ENCODE measurements at regions not wholly inside any gene's neighbourhood (a gene's known extent, or its start where the extent isn't known, plus 50 kb on each side); places are given as distances from the start of the nearest gene placed in this dataset.
"Not testable (repeated sequence)": the region's sequence is repeated elsewhere in the genome, so short reads cannot be mapped to it uniquely, and the experiment has no call there.

DNA sequence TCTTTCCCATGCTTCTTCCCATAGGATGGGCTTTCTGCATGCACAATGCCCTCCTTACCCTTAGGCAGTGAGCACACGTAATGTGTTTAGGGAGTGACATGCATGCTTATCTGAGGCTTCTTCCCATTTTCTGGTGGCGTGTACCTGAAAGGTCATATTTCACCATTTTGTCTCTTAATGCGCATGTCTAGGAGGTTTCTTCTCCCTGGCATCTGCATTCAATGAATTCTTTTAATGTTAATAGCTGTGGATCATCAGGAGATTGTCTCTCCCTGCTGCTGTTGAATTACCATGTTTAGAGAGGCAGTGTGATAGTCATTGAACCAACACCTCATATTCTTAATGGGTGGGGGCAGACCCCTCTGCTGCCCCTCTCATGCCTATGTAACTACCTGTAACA lies 205.6 kb upstream of the SGO1 start:
- Histone ChIP-seq H3K9me3 (replicated peaks; ENCODE audit: control insufficient read depth, low read depth, low read length) (no peaks in the 10 kb centered on the region), H3K27ac (ENCODE audit: low read length) (no peak overlapping the region), H3K4me3 (ENCODE audit: low read length) (no peak overlapping the region), H3K36me3 (ENCODE audit: control insufficient read depth, insufficient read depth, low read length) (no peaks in the 10 kb centered on the region), H3K27me3 (ENCODE audit: control insufficient read depth, insufficient read depth, low read length) (no peaks in the 10 kb centered on the region), H3K4me1 (ENCODE audit: control insufficient read depth, insufficient read depth, low read length) (no peaks in the 10 kb centered on the region)
- no CpG with 5 or more reads among the region's 3 CpGs for WGBS (ENCODE audit: insufficient coverage)
- DNase-seq: no peak

DNA sequence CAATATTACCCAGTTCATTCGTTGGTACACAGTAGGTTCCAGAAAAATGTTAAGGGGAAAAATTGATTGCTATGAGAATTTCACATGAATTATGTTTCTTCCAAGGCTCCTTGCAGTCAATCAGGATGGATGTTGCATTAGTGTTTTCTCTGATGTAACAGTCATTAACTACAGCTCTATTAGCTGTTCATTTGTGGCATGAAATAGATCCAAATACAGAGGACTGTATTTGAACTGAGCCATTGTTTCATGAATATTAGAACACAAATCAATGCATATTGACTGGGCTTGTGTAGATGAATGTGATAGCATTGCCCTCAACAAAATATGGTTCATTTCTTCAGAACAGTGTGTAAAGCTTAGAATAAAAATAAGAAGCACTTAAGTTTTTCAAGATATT lies 203.0 kb upstream of the SGO1 start:
- no CpG with 5 or more reads among the region's 1 CpG for WGBS (ENCODE audit: insufficient coverage)
- no peaks in the 10 kb centered on the region for H3K36me3 ChIP-seq (ENCODE audit: control insufficient read depth, insufficient read depth, low read length)
- no peaks in the 10 kb centered on the region for H3K4me1 ChIP-seq (ENCODE audit: control insufficient read depth, insufficient read depth, low read length)
- no peaks in the 10 kb centered on the region for H3K9me3 ChIP-seq (replicated peaks; ENCODE audit: control insufficient read depth, low read depth, low read length)
- H3K27ac ChIP-seq (ENCODE audit: low read length): no peak overlapping the region
- H3K27me3 ChIP-seq (ENCODE audit: control insufficient read depth, insufficient read depth, low read length): no peaks in the 10 kb centered on the region
- DNase-seq: no peak
- H3K4me3 ChIP-seq (ENCODE audit: low read length): no peak overlapping the region

DNA sequence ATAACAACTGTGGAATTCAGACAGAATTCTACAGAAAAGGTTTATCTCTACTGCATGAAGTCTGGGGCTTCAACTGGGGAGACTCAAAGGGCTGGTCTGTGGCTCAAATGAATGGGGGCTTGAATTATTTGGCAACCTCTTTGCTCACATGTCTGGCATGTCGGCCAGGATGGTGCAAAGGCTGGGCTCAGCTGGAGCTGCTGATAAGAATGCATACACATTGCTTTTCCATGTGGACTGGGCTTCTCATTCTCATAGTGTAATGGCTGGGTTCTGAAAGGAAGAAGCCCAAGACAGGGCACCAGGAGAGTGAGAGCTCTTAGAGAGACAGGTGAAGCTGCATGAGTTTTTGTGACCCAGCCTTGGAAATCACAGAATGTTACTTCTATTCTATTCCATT lies 194.3 kb upstream of the SGO1 start:
- Histone ChIP-seq H3K36me3 (ENCODE audit: control insufficient read depth, insufficient read depth, low read length) (no peaks in the 10 kb centered on the region), H3K4me1 (ENCODE audit: control insufficient read depth, insufficient read depth, low read length) (no peaks in the 10 kb centered on the region), H3K9me3 (replicated peaks; ENCODE audit: control insufficient read depth, low read depth, low read length) (no peaks in the 10 kb centered on the region), H3K27me3 (ENCODE audit: control insufficient read depth, insufficient read depth, low read length) (no peaks in the 10 kb centered on the region), H3K27ac (ENCODE audit: low read length) (no peak overlapping the region), H3K4me3 (ENCODE audit: low read length) (no peak overlapping the region)
- WGBS (ENCODE audit: insufficient coverage): 60% methylated on average over 1 of the region's 1 CpG
- no peak for DNase-seq

DNA sequence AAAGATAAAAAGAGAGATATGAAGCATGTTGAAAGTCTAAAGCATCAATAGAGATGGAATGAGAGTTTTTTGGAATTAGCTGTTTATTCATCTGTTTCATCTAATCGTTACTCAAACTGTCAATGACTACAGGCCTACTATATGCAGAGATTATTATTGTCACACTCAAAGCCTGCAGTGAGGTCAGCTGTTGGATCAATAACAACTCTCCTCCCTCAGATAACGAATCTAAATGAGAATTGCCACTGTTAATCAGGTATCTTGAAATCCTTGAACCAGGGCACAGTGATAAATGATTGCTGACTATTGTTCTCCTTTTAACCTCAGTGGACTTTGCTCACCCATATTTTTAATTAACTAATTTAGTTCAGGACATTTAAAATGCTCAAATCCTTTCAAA lies 192.3 kb upstream of the SGO1 start:
- H3K36me3 ChIP-seq (ENCODE audit: control insufficient read depth, insufficient read depth, low read length): no peaks in the 10 kb centered on the region
- no peaks in the 10 kb centered on the region for H3K4me1 ChIP-seq (ENCODE audit: control insufficient read depth, insufficient read depth, low read length)
- H3K9me3 ChIP-seq (replicated peaks; ENCODE audit: control insufficient read depth, low read depth, low read length): no peaks in the 10 kb centered on the region
- no peaks in the 10 kb centered on the region for H3K27me3 ChIP-seq (ENCODE audit: control insufficient read depth, insufficient read depth, low read length)
- no peak for DNase-seq
- no CpG with 5 or more reads among the region's 2 CpGs for WGBS (ENCODE audit: insufficient coverage)
- no peak overlapping the region for H3K4me3 ChIP-seq (ENCODE audit: low read length)
- H3K27ac ChIP-seq (ENCODE audit: low read length): no peak overlapping the region

DNA sequence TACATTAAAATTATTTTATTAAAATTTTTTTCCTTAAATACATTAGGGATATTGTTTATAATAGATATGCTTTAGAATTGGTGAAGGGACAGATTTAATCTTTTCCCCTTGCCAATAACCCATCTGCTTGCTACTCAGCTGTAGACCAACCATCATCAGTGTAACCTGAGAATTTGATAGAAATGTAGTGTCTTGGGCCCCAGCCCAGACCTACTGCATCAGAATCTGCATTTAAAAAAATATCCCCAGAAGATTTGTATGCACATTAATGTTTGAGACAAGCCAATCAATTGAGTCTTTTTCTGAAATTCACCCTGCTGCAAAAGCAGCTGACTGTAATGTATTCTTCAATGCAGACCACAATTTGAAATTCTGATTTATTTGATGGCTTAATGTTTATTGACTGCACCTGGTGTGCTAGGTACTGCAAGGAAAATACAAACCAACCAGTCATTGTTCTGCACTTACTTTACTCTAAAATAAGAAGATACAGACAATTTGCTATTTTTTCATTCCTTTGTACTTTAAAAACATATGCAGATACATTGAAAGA lies 190.7 kb upstream of the SGO1 start:
- Histone ChIP-seq H3K9me3 (replicated peaks; ENCODE audit: control insufficient read depth, low read depth, low read length) (no peaks in the 10 kb centered on the region), H3K4me3 (ENCODE audit: low read length) (no peak overlapping the region), H3K36me3 (ENCODE audit: control insufficient read depth, insufficient read depth, low read length) (no peaks in the 10 kb centered on the region), H3K27ac (ENCODE audit: low read length) (no peak overlapping the region), H3K27me3 (ENCODE audit: control insufficient read depth, insufficient read depth, low read length) (no peaks in the 10 kb centered on the region), H3K4me1 (ENCODE audit: control insufficient read depth, insufficient read depth, low read length) (no peaks in the 10 kb centered on the region)
- DNase-seq: peak; percentile 47

DNA sequence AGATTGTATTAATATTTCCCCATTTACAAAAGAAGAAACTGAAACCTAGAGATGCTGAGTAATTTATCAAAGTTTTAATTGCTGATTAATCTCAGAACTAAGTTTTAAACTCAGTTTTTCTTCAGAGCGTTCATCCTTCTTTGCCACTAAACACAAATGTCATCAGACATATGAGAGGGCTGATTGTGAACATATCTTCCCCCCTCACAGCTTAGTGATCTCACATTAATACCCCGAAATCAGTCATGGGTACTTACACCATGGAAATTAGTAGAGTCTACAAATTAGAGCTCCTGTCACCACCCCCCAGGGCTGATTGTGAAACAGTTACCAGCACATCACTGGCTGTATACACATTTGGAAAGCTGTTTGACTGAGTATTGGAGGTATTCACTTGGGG lies 189.3 kb upstream of the SGO1 start:
- Histone ChIP-seq H3K4me3 (ENCODE audit: low read length) (no peak overlapping the region), H3K9me3 (replicated peaks; ENCODE audit: control insufficient read depth, low read depth, low read length) (no peaks in the 10 kb centered on the region), H3K4me1 (ENCODE audit: control insufficient read depth, insufficient read depth, low read length) (no peaks in the 10 kb centered on the region), H3K27me3 (ENCODE audit: control insufficient read depth, insufficient read depth, low read length) (no peaks in the 10 kb centered on the region), H3K27ac (ENCODE audit: low read length) (no peak overlapping the region), H3K36me3 (ENCODE audit: control insufficient read depth, insufficient read depth, low read length) (no peaks in the 10 kb centered on the region)
- WGBS (ENCODE audit: insufficient coverage): no CpG with 5 or more reads among the region's 2 CpGs
- DNase-seq: no peak

DNA sequence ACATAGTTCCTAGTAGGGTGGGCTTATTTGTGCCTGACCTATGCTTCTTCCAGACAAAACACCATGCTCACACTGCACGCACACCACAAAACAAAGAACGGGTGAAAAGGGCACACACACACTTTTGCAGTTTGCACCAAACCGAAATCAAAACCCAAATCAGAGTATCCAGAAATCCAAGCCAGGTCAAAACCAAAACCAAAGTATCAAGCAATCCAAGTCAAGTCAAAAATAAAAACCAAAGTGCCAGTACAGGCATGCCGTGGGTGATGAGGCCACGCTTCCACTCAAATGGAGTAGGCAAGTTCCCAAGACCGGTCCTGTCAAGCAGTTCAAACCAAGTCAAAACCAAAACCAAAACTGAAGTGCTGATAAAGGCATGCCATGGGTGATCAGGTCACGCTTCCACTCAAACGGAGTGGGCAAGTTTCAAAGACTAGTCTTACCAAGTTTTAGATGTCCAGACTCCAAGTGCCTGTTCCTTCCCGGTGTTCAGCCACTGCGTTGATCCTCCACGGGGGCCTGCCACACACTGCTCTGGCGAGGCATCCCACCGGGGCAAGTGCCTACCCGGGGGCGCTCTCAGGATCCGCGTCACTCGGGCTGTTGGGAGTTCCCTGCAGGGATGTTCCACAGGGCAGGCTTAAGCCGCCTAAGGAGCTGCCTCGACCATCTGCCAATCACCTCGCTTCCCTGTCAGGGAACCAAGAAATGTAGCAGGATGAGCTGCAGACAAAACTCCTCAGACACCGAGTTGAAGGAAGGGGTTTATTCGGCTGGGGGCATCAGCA lies 184.5 kb upstream of the SGO1 start:
- not testable (repeated sequence) for H3K9me3 ChIP-seq (replicated peaks; ENCODE audit: control insufficient read depth, low read depth, low read length); H3K36me3 ChIP-seq (ENCODE audit: control insufficient read depth, insufficient read depth, low read length); H3K27me3 ChIP-seq (ENCODE audit: control insufficient read depth, insufficient read depth, low read length); H3K27ac ChIP-seq (ENCODE audit: low read length); H3K4me3 ChIP-seq (ENCODE audit: low read length); DNase-seq; H3K4me1 ChIP-seq (ENCODE audit: control insufficient read depth, insufficient read depth, low read length)
- WGBS (ENCODE audit: insufficient coverage): 95% methylated on average over 21 of the region's 23 CpGs

DNA sequence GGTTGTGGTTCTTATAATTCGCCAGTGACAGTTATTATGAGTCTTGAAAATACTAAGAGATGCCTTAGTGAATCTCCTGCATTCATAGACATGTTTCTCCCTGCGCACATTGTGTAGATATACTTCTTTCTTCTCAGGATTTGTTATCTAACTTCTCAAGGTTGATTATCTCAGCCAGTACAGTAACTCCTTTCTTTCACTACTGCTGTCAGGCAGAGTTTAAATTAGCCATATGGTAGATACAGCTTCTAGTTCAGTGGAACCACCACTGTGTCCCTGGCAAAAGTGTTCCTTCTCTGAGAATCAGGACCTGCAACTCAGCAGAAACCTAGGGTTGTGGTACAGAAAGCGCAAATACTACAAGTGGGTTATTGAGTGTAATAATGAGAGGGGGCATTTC lies 175.0 kb upstream of the SGO1 start:
- no peak for DNase-seq
- Histone ChIP-seq H3K9me3 (replicated peaks; ENCODE audit: control insufficient read depth, low read depth, low read length) (no peaks in the 10 kb centered on the region), H3K36me3 (ENCODE audit: control insufficient read depth, insufficient read depth, low read length) (no peaks in the 10 kb centered on the region), H3K4me3 (ENCODE audit: low read length) (no peak overlapping the region), H3K4me1 (ENCODE audit: control insufficient read depth, insufficient read depth, low read length) (no peaks in the 10 kb centered on the region), H3K27me3 (ENCODE audit: control insufficient read depth, insufficient read depth, low read length) (no peaks in the 10 kb centered on the region), H3K27ac (ENCODE audit: low read length) (no peak overlapping the region)
- WGBS (ENCODE audit: insufficient coverage): no CpG with 5 or more reads among the region's 3 CpGs

DNA sequence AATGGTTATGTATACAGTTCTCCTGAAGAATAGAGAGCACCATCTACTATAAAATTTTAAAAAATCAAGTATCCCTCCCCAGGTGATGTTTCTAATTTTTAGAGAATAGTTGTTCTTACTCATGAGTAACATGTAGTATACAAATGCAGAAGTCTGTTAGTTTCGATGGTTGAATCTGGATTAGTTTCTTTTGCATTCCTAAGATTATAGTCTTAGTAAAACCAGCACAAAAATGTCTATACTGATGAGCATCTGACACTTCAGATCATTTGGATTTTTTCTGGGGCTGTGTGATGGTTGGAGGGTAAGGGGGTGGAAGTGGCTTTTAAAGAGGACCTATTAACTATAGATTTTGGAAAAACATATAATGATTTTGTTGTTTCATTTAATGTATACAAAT lies 167.3 kb upstream of the SGO1 start:
- H3K4me1 ChIP-seq (ENCODE audit: control insufficient read depth, insufficient read depth, low read length): no peaks in the 10 kb centered on the region
- H3K4me3 ChIP-seq (ENCODE audit: low read length): no peak overlapping the region
- no peaks in the 10 kb centered on the region for H3K9me3 ChIP-seq (replicated peaks; ENCODE audit: control insufficient read depth, low read depth, low read length)
- no peak overlapping the region for H3K27ac ChIP-seq (ENCODE audit: low read length)
- H3K36me3 ChIP-seq (ENCODE audit: control insufficient read depth, insufficient read depth, low read length): no peaks in the 10 kb centered on the region
- no peaks in the 10 kb centered on the region for H3K27me3 ChIP-seq (ENCODE audit: control insufficient read depth, insufficient read depth, low read length)
- no CpG with 5 or more reads among the region's 1 CpG for WGBS (ENCODE audit: insufficient coverage)
- no peak for DNase-seq

DNA sequence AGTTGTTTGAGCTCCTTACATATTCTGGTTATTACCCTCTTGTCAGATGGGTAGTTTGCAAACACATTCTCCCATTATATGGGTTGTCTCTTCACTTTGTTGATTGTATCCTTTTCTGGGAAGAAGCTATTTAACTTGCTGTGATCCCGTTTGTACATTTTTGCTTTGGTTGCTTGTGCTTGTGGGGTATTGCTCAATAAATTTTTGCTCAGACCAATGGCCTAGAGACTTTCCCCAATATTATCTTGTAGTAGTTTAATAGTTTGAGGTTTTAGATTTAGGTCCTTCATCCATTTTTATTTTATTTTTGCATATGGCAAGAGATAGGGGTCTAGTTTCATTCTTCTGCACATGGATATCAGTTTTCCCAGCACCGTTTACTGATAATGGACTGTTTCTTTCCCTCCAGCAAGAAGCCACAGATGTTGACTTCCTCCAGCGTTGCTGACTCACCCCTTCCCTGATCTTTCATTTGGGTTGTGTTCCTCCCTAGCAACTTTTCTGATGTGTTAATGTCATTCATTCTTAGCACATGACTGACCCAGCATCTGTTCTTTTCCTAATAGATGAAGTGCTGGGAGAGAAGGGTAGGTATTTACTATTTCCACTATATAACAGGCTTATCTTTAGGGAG lies 166.7 kb upstream of the SGO1 start:
- no peak for DNase-seq
- Histone ChIP-seq H3K27ac (ENCODE audit: low read length) (no peak overlapping the region), H3K9me3 (replicated peaks; ENCODE audit: control insufficient read depth, low read depth, low read length) (no peaks in the 10 kb centered on the region), H3K4me1 (ENCODE audit: control insufficient read depth, insufficient read depth, low read length) (no peaks in the 10 kb centered on the region), H3K36me3 (ENCODE audit: control insufficient read depth, insufficient read depth, low read length) (no peaks in the 10 kb centered on the region), H3K4me3 (ENCODE audit: low read length) (no peak overlapping the region), H3K27me3 (ENCODE audit: control insufficient read depth, insufficient read depth, low read length) (no peaks in the 10 kb centered on the region)
- WGBS (ENCODE audit: insufficient coverage): 70% methylated on average over 2 of the region's 3 CpGs
